ENCODE measurements at regions not wholly inside any gene's neighbourhood (a gene's known extent, or its start where the extent isn't known, plus 50 kb on each side); places are given as distances from the start of the nearest gene placed in this dataset.

DNA sequence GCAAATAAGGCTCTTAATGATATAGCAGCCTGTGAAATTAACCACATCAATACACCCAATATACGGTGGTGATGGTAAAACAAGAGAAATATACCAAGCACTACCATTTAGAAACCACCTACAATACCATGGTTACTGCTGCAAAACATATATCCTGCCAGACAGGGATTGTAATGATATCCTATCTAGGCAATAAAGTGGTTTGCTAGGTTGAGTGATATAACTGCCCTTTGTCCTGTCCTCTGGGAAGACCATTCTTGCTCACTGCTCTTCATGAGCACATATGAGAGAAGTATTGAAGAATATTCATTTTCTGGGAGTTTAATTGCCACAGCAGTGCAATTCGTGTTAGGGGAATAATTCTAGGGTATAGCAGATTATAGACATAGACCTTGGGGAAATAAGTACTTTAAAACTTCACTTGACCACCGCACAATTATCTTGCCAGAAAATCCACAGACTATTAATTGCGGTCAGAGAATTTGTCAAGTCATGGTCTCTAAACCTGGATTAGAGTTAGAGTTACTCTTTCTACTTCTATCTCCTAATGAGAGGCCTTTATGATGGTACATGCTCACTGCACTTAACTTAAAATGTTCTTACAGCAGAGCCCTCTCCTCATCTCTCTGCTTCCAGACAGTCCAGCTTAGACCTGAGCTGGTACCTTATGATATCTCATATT, 413.0 kb downstream of the ZNF608 start:
- no peaks in the 10 kb centered on the region for H3K4me1 ChIP-seq
- H3K36me3 ChIP-seq: no peaks in the 10 kb centered on the region
- no peak for DNase-seq (ENCODE audit: low spot score in 2 of 2)
- H3K9me3 ChIP-seq: no peaks in the 10 kb centered on the region
- no peaks in the 10 kb centered on the region for H3K27me3 ChIP-seq
- no peak overlapping the region for H3K4me3 ChIP-seq
- no peak overlapping the region for H3K27ac ChIP-seq
- 93% methylated on average over 4 of the region's 4 CpGs for WGBS
- no peak for TF ChIP-seq POLR2A (IDR thresholded peaks at IDR 0.05)
- TF ChIP-seq POLR2AphosphoS5 (IDR thresholded peaks at IDR 0.05): no peak
- no peak for TF ChIP-seq EP300 (IDR thresholded peaks at IDR 0.05)
- TF ChIP-seq, protein P1, sequence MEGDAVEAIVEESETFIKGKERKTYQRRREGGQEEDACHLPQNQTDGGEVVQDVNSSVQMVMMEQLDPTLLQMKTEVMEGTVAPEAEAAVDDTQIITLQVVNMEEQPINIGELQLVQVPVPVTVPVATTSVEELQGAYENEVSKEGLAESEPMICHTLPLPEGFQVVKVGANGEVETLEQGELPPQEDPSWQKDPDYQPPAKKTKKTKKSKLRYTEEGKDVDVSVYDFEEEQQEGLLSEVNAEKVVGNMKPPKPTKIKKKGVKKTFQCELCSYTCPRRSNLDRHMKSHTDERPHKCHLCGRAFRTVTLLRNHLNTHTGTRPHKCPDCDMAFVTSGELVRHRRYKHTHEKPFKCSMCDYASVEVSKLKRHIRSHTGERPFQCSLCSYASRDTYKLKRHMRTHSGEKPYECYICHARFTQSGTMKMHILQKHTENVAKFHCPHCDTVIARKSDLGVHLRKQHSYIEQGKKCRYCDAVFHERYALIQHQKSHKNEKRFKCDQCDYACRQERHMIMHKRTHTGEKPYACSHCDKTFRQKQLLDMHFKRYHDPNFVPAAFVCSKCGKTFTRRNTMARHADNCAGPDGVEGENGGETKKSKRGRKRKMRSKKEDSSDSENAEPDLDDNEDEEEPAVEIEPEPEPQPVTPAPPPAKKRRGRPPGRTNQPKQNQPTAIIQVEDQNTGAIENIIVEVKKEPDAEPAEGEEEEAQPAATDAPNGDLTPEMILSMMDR (IDR thresholded peaks at IDR 0.05): no peak

DNA sequence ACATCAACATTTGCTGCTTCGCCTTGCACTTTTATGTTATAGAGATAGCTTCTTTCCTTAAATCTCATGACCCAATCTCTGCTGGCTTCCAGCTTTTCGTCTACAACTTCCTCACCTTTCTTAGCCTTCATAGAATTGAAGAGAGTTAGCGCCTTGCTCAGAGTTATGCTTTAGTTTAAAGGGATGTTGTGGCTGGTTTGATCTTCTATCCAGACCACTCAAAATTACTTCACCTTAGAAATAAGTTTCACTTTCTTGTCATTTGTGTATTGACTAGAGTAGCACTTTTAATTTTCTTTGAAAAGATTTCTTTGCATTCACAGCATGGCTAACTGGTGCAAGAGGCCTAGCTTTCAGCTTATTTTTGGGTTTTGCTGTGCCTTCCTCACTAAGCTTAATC, 414.2 kb downstream of the ZNF608 start:
- no peaks in the 10 kb centered on the region for H3K4me1 ChIP-seq
- H3K9me3 ChIP-seq: no peaks in the 10 kb centered on the region
- no peaks in the 10 kb centered on the region for H3K36me3 ChIP-seq
- TF ChIP-seq POLR2A (IDR thresholded peaks at IDR 0.05): no peak
- no peak for TF ChIP-seq POLR2AphosphoS5 (IDR thresholded peaks at IDR 0.05)
- TF ChIP-seq, protein P1 (IDR thresholded peaks at IDR 0.05): no peak
- no peak for TF ChIP-seq EP300 (IDR thresholded peaks at IDR 0.05)
- no peak for DNase-seq (ENCODE audit: low spot score in 2 of 2)
- H3K27me3 ChIP-seq: no peaks in the 10 kb centered on the region
- WGBS: 93% methylated on average over 3 of the region's 3 CpGs
- no peak overlapping the region for H3K27ac ChIP-seq
- no peak overlapping the region for H3K4me3 ChIP-seq

DNA sequence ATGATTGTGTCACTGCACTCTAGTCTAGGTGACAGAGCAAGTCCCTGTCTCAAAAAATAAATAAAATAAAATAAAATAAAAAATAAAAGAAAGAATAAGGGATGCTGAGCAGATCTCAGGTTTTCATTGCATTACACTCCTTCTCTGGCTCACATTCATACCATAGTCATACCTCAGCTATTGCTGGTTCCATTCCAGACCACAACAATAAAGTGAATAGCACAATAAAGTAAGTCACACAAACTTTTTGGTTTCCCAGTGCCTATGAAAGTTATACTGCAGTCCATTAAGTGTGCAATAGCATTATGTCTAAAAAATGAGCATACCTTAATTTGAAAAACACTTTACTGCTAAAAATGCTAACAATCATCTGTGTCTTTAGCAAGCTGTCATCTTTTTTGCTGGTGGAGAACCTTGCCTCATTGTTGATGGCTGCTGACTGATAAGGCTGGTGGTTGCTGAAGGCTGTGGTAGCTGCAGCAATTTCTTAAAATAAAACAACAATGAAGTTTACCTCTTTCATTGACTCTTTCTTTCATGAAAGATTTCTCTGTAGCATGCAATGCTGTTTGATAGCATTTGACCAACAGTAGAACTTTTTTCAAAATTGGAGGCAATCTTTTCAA, 415.7 kb downstream of the ZNF608 start:
- no peaks in the 10 kb centered on the region for H3K27me3 ChIP-seq
- DNase-seq (ENCODE audit: low spot score in 2 of 2): no peak
- H3K4me3 ChIP-seq: no peak overlapping the region
- no peaks in the 10 kb centered on the region for H3K4me1 ChIP-seq
- H3K36me3 ChIP-seq: no peaks in the 10 kb centered on the region
- H3K27ac ChIP-seq: no peak overlapping the region
- no peaks in the 10 kb centered on the region for H3K9me3 ChIP-seq
- no peak for TF ChIP-seq EP300 (IDR thresholded peaks at IDR 0.05)
- TF ChIP-seq POLR2AphosphoS5 (IDR thresholded peaks at IDR 0.05): no peak
- TF ChIP-seq, protein P1 (IDR thresholded peaks at IDR 0.05): no peak
- TF ChIP-seq POLR2A (IDR thresholded peaks at IDR 0.05): no peak

DNA sequence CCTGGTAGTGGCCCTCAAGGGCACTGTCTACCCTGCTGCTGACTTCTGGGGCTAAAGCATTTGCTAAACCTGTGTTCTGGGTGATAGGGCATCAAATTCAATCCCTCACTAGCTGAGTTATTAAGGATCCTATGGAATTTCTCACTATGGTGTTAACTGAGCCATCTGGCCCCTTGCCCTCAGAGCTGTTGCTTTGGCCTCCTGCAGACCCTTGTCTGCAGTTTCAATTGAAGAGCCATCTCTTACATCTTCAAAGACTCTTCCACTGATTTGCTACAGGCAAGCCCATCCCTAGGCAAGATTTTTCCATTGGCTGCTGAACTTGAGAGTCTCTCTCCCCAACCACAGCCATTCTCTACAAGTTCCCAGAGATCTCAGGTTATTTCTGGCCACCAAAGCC, 418.2 kb downstream of the ZNF608 start:
- no peak overlapping the region for H3K27ac ChIP-seq
- H3K9me3 ChIP-seq: no peaks in the 10 kb centered on the region
- no peaks in the 10 kb centered on the region for H3K27me3 ChIP-seq
- DNase-seq (ENCODE audit: low spot score in 2 of 2): no peak
- H3K4me3 ChIP-seq: no peak overlapping the region
- TF ChIP-seq, protein P1 (IDR thresholded peaks at IDR 0.05): no peak
- TF ChIP-seq EP300 (IDR thresholded peaks at IDR 0.05): no peak
- TF ChIP-seq POLR2AphosphoS5 (IDR thresholded peaks at IDR 0.05): no peak
- no peak for TF ChIP-seq POLR2A (IDR thresholded peaks at IDR 0.05)
- no peaks in the 10 kb centered on the region for H3K4me1 ChIP-seq
- no peaks in the 10 kb centered on the region for H3K36me3 ChIP-seq

DNA sequence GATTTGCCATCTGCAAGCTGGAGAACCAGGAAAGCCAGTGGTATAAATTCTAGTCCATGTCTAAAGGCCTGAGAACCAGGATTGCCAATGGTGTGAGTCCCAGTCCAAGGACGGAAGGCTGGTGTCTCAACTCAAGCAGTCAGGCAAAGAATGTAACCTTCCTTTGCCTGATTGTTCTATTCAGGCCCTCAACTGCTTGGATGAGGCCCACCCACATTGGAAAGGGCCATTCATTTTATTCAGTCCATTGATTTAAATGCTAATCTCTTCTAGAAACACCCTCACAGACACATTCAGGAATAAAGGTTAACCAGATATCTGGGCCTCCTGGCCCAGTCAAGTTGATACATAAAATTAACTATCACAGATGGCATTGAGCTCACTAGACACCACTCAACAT, 427.8 kb downstream of the ZNF608 start:
- Histone ChIP-seq H3K9me3 (no peaks in the 10 kb centered on the region), H3K27ac (no peak overlapping the region), H3K4me3 (no peak overlapping the region), H3K27me3 (no peaks in the 10 kb centered on the region), H3K36me3 (no peaks in the 10 kb centered on the region), H3K4me1 (no peaks in the 10 kb centered on the region)
- 100% methylated on average over 1 of the region's 1 CpG for WGBS
- TF ChIP-seq POLR2AphosphoS5 (IDR thresholded peaks at IDR 0.05) (no peak), POLR2A (IDR thresholded peaks at IDR 0.05) (no peak), EP300 (IDR thresholded peaks at IDR 0.05) (no peak)
- TF ChIP-seq, protein P1 (IDR thresholded peaks at IDR 0.05): no peak
- DNase-seq (ENCODE audit: low spot score in 2 of 2): no peak
